NCI-H774 (cell line): ENCODE measurements at regions not wholly inside any gene's neighbourhood (a gene's known extent, or its start where the extent isn't known, plus 50 kb on each side); places are given as distances from the start of the nearest gene placed in this dataset.
A peak's percentile ranks its signal among the peaks of the same experiment; 100 is the strongest.

Experiments used
- DNase-seq: peaks from one replicate; lab custom pipeline; 2025; lab: John Stamatoyannopoulos, UW

- no peak for DNase-seq
Measured at GRCh38 chr3:140816372-140817195, 125.1 kb upstream of the SLC25A36 start.

- DNase-seq, result no peak
Measured at GRCh38 chr3:140821493-140821892, 120.1 kb upstream of the SLC25A36 start.

DNA sequence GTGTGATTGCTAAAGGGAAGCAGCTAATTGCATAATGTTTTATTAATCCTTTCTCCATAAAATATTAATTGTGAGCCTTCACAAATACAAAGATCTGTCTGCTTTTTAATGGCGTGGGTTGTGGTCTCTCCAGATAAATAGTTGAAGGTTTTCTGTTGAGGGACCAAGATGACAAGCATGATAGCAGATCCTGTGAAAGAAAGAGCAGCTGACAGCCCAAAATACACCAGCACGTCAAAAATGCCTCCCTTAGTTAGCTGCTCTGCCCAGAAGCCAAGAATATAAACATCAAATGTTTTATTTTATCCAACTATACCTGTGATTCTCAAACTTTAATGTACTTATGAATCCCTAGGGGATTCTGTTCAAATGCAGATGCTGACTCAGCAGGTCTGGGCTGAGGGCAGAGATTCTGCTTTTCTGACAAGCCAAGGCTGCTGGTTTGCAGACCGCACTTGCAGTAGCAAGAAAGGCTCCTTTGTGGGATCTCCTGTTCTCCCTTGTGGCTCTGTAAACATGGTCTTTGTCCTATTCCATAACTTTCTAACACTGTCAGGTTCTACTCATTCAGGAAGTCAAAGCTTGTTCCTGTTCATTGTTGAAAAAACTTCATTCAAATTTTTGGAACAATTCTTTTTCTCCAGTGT is 119.1 kb upstream of the SLC25A36 start:
- DNase-seq, result no peak

GRCh38 chr3:140823106-140823505 is 118.5 kb upstream of the SLC25A36 start:
- DNase-seq, result no peak

DNA sequence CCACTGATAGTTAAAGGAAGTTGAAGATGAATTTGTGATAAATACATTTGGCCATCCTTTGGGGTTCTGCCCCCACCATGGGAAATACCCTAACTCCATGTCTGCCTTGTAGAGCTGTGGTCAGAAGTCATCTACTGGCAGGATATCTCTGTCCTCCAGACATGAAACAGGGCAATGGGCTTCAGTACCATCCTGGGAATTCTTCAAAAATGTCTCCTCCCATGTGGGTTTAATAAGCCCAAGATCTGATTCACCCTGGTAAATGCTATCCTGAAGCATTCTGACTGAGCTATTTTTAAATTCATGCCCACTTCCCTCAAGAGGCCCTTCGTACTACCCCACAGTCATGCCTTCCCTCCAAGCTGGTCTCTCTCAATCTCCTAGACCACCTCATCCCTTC is 113.7 kb upstream of the SLC25A36 start:
- no peak for DNase-seq

DNA sequence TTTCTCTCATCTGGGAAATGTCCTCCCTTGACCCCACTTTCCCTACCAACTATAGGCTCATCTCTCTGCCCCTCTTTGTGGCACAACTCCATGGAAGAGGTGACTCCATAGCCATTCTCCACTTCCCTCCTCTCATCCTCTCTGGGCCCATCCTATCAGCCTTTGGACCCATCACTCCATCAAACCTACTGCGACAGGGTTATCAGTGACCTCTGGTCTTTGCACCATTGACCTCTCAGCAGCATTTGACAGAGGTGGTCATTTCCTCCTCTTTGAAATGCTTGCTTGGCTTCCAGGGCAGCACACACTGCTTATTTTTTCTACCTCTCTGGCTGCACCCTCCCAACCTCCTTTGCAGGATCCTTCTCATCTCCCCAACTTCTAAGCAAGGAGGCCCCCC is 113.1 kb upstream of the SLC25A36 start:
- no peak for DNase-seq

GRCh38 chr3:140829796-140830195 is 111.8 kb upstream of the SLC25A36 start:
- no peak for DNase-seq

GRCh38 chr3:140830391-140830790 is 111.2 kb upstream of the SLC25A36 start:
- no peak for DNase-seq

DNA sequence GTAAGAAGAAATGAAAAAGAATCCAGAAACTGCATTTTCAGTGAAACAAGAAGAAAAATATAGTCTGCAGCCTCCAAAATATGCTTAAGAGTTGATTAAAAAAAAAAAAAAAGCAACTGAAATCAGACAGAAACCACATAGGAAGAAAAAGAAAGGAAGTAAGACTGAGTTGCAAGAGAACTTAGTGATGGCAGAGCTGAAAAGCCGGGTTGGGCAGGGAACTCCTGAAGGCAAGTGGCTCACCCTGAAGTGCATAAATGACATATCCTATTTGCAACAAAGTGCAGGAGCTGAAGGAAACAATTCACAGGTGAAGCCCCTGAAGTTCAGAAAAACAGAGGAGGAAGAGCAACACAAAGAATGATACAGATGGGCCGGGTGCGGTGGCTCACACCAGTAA is 108.8 kb upstream of the SLC25A36 start:
- DNase-seq, result no peak

DNA sequence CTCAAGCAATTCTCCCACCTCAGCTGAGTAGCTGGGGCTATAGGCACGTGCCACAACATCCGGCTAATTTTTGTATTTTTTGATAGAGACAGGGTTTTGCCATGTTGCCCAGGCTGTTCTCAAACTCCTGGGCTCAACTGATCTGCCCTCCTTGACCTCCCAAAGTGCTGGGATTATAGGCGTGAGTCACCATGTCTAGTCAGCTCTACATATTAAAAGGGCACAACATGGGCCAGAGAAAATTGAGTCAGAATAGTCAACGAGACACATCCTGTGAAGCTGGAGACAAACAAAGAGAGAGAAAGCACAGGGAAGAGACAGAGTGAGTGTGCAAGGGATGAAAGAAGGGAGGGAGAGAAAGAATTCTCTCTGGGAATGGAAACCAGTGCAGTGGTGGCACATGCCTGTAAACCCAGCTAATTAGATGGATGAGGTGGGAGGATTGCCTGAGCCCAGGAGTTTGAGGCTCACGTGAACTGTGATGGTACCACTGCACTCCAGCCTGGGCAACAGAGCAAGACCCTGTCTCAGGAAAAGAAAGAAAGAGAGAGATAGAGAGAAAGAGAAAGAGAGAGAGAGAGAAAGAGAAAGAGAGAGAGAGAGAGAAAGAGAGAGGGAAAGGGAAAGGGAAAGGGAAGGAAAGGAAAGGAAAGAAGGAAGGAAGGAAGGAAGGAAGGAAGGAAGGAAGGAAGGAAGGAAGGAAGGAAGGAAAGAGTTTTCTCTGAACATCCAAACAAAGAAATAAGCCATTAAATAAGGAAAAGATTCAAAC is 107.2 kb upstream of the SLC25A36 start:
- no peak for DNase-seq

- no peak for DNase-seq
Measured at GRCh38 chr3:140842984-140843649, 98.5 kb upstream of the SLC25A36 start.

DNA sequence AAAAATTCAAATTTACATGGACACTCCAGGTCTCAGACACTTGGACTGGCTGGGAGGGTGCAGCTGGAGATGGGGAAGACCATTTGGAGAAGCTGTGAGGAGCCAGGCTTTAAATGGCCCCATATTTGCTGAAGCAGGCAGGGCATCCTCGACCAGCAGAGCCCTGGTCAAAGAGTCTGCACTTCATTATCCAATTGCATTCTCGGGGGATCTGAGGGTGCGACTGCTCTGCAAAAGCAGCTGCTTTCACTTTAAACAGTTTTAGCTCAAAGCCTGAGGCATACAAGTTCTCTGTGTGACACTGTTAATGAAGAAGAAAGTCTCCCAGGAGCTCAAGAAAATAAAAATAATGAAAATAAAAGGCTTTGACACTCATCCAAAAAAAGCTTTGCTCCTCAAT is 98.0 kb upstream of the SLC25A36 start:
- no peak for DNase-seq

GRCh38 chr3:140844072-140844471 is 97.6 kb upstream of the SLC25A36 start:
- no peak for DNase-seq

DNA sequence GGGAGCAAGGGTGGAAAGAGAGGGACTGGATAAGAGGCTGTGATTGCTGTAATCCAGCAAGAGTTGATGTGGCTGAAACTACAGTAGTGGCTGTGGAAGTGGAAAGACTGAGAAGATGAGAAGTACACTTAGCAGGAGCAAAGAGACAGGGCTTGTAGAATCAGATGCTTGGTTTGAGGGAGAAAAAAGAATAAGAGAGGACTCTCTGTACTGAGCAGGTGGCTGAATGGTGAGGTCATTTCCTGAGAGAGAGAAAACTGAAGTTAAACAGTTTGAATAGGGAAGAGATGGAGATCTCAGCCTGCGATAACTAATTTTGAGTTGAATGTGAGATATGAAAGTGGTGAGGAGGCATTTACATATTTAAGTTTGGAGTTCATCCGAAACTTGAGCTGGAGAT is 95.8 kb upstream of the SLC25A36 start:
- no peak for DNase-seq

DNA sequence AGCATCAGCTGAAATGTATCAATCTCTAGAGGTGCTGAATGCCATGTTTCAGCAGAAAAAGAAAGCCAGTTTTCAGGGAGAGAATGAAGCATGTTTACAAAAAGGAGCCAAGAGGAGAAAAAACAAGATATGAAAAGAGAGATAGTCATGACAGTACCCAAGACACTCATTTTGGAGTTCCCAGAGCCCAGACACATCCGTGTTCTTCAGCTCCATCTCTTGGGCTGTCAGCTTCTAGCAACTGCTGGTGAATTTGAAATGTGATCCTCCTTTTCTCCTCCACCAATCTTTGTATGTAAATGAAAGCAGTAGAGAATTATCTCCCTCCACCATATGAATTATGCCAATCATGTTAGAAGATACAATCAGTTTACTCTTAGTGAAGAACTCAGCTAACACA is 93.0 kb upstream of the SLC25A36 start:
- no peak for DNase-seq

DNA sequence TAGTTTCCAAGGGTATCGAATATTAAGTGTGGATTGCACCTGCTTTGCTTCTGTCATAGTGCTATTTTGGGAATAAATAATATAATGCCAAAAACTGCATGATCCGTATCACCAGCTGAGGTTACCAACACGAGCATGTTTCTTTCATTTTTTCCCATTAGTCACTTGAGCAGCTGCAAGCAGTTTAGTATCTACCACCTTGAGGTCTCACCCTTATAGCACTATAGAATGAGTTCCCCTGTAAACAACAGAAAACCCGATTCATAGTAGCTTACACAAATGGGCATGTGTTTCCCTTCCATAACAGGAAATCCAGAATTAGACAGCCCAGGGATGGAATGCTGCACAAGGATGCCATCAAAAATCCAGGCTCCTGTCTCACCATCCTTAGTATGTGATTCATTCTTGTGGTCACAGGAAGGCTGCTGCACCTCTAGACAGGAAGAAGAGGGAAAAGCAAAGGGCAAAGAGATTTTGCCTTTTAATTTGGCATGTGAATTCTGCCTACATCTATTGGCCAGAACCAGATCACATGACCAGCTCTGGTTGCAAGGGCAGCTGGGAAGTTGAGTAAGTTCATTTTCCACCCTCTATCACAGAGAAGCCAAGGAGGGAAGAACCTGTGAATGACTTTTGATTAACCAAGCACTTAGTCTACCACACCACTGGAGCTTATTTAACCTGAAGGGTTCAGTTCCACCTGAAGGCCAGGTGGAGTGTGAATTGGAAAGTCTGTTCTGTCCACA is 91.3 kb upstream of the SLC25A36 start:
- no peak for DNase-seq

GRCh38 chr3:140854961-140855360 is 86.7 kb upstream of the SLC25A36 start:
- DNase-seq, result no peak

DNA sequence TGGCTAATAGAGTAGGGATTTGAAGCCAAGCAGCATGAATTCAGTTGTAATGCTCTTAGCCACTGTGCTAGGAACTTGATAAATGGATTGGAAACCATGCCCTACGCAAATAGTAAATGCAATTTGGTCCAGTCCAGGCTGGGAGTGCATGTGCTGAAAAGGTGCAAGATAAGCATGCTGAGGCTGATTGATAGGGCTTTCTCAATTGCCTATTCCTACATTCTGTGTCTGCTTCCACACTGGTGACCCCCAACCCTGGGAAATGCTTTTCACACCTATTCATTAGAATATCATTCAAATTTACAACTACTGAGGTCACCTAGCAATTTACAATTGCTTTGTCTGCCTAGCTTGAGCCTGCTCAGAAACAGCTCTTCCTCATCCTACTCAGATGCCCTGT is 84.7 kb upstream of the SLC25A36 start:
- no peak for DNase-seq

- DNase-seq, result no peak
Measured at GRCh38 chr3:140857993-140858392, 83.6 kb upstream of the SLC25A36 start.

DNA sequence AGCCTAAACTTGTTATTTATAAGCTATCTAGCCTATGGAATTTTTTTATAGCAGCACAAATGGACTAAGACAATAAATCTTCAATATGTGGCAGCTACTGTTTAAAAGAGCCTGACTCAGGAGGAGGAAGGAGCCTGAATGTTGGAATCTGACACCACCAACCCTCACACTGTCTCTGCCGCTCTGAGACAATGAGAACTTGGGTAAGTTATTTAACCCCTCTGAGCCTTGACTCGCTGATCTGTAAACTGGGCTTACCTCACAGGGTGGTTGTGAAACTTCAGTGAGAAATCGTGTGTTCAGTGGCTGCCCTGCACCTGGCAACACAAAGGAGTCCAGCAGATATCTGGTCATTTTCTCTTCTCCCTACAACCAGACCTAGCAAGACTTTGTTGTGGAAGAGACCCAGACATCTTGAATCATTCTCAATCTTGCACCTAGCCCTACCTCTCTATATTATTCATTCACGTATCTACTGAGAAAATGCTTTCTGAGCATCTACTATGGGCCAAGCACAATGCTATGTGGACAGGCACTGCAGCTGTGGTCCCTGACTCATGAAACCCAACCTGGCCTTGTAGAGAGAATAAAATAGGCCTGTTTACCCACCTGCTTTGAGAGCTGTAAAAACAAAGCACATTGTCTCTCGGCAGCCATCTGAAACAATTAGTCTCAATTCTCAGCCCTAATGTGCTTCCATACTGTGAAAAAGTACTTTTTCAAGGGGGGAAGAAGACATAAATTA is 81.9 kb upstream of the SLC25A36 start:
- DNase-seq, result peak; percentile 70

DNA sequence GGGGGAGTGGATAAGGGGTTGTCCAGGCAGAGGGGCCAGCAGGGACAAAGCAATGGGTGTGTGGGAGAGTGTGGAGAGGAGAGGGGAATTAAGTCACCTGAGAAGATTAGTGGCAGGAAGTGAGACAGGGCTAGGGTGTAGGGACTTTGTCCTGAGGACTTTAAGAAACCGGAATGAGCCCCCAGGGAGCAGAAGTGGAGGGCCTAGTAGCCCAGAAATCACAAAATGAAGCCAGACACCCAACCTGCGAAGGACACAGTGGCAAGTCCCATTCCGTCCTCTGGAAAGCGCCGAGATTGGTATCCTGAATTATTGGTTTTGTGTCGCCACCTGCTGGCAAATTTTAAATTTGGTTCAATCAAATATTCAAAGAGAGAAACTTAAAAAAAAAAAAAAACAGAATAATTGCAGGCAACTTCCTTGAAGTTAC is 78.0 kb upstream of the SLC25A36 start:
- DNase-seq, result peak; percentile 81
